Transverse colon (tissue), 4 donors: ENCODE measurements at regions not wholly inside any gene's neighbourhood (a gene's known extent, or its start where the extent isn't known, plus 50 kb on each side); places are given as distances from the start of the nearest gene placed in this dataset.

Experiments used
- EP300 ChIP-seq: sonication (generic); formaldehyde crosslinking; IDR thresholded peaks from one replicate; pipeline ENCODE4 v1.6.1; 2017; ENCODE audit warnings: antibody characterized with exemption, low read depth
- POLR2A ChIP-seq: fragments of 450-650 bp; IDR thresholded peaks from one replicate; pipeline ENCODE4 v1.6.1; 2016; ENCODE audit warnings: antibody characterized with exemption, mild to moderate bottlenecking, moderate library complexity
- POLR2AphosphoS5 ChIP-seq, 3 donors: sonication (generic); formaldehyde crosslinking; IDR thresholded peaks; one replicate each; pipeline ENCODE4 v1.6.1; 2016; ENCODE audit warnings: antibody characterized with exemption in 3 of 3
- TF ChIP-seq, protein P1 (sequence below), 5 experiments: fragments of 200-600 bp in 3 of 5; fragments of 450-650 bp in 2 of 5; sonication (generic) in 3 of 5; IDR thresholded peaks; 1 replicate in 2 of 5; 2 replicates in 3 of 5; pipeline ENCODE4 v1.5.1; 2016 to 2017; ENCODE audit warnings: antibody characterized with exemption in 5 of 5, inconsistent platforms in 3 of 5, mild to moderate bottlenecking in 2 of 5, moderate library complexity in 1 of 5

DNA sequence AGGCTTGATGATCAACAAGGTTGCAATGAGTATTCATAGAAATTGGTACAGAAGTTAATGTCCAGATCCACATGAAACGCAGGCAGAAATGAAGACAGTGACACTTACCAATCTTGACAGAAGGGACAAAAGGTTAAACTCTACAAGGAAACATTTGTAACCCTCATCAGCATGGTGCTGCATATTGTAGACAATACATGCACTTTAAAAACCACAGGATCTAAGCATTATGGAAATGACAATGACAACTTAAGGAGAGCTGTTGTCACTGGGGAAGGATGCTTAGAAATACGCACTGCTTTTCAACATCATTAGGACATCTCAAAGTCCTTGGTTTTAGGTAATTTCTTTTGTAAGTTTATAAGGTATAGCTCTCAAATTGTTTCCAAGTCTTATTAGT, 130.6 kb downstream of the ATP23 start:
- TF ChIP-seq, protein P1, sequence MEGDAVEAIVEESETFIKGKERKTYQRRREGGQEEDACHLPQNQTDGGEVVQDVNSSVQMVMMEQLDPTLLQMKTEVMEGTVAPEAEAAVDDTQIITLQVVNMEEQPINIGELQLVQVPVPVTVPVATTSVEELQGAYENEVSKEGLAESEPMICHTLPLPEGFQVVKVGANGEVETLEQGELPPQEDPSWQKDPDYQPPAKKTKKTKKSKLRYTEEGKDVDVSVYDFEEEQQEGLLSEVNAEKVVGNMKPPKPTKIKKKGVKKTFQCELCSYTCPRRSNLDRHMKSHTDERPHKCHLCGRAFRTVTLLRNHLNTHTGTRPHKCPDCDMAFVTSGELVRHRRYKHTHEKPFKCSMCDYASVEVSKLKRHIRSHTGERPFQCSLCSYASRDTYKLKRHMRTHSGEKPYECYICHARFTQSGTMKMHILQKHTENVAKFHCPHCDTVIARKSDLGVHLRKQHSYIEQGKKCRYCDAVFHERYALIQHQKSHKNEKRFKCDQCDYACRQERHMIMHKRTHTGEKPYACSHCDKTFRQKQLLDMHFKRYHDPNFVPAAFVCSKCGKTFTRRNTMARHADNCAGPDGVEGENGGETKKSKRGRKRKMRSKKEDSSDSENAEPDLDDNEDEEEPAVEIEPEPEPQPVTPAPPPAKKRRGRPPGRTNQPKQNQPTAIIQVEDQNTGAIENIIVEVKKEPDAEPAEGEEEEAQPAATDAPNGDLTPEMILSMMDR (IDR thresholded peaks at IDR 0.05): no peak
- TF ChIP-seq POLR2AphosphoS5 (IDR thresholded peaks at IDR 0.05) (no peak), POLR2A (no peak), EP300 (no peak)
